ENCODE measurements at regions not wholly inside any gene's neighbourhood (a gene's known extent, or its start where the extent isn't known, plus 50 kb on each side); places are given as distances from the start of the nearest gene placed in this dataset.
"Not testable (repeated sequence)": the region's sequence is repeated elsewhere in the genome, so short reads cannot be mapped to it uniquely, and the experiment has no call there.

GRCh38 chr13:80006940-80007339 is 334.0 kb downstream of the SPRY2 start:
- Mint-ChIP-seq H3K27ac (no peak overlapping the region), H3K27me3 (no peaks in the 10 kb centered on the region), H3K36me3 (no peaks in the 10 kb centered on the region), H3K4me1 (no peaks in the 10 kb centered on the region), H3K4me3 (no peak overlapping the region), H3K9me3 (no peaks in the 10 kb centered on the region)

- H3K36me3 Mint-ChIP-seq: peaks cover 2% of the 10 kb centered on the region
- no peaks in the 10 kb centered on the region for H3K9me3 Mint-ChIP-seq
- no peak overlapping the region for H3K4me3 Mint-ChIP-seq
- no peak overlapping the region for H3K27ac Mint-ChIP-seq
- H3K27me3 Mint-ChIP-seq: no peaks in the 10 kb centered on the region
- H3K4me1 Mint-ChIP-seq: no peaks in the 10 kb centered on the region
These were observed 339.4 kb downstream of the SPRY2 start for GRCh38 chr13:80001510-80001842.

- Mint-ChIP-seq H3K36me3 (peaks cover 2% of the 10 kb centered on the region), H3K27ac (no peak overlapping the region), H3K4me1 (no peaks in the 10 kb centered on the region), H3K4me3 (no peak overlapping the region), H3K27me3 (no peaks in the 10 kb centered on the region), H3K9me3 (no peaks in the 10 kb centered on the region)
These were observed 340.0 kb downstream of the SPRY2 start for GRCh38 chr13:80000684-80001509.

GRCh38 chr13:79999601-80000000 is 341.3 kb downstream of the SPRY2 start:
- Mint-ChIP-seq H3K4me3 (no peak overlapping the region), H3K9me3 (no peaks in the 10 kb centered on the region), H3K27ac (no peak overlapping the region), H3K4me1 (no peaks in the 10 kb centered on the region), H3K36me3 (peaks cover 2% of the 10 kb centered on the region), H3K27me3 (no peaks in the 10 kb centered on the region)

- Mint-ChIP-seq H3K4me1 (no peaks in the 10 kb centered on the region), H3K9me3 (no peaks in the 10 kb centered on the region), H3K27ac (no peak overlapping the region), H3K27me3 (no peaks in the 10 kb centered on the region), H3K36me3 (peaks cover 2% of the 10 kb centered on the region), H3K4me3 (no peak overlapping the region)
These were observed 342.5 kb downstream of the SPRY2 start for GRCh38 chr13:79998381-79998880.

GRCh38 chr13:79997244-79997643 is 343.7 kb downstream of the SPRY2 start:
- Mint-ChIP-seq H3K4me3 (no peak overlapping the region), H3K27me3 (no peaks in the 10 kb centered on the region), H3K9me3 (no peaks in the 10 kb centered on the region), H3K36me3 (peaks cover 2% of the 10 kb centered on the region), H3K4me1 (no peaks in the 10 kb centered on the region), H3K27ac (no peak overlapping the region)

GRCh38 chr13:79995334-79995733 is 345.6 kb downstream of the SPRY2 start:
- Mint-ChIP-seq H3K4me3 (no peak overlapping the region), H3K4me1 (no peaks in the 10 kb centered on the region), H3K27me3 (no peaks in the 10 kb centered on the region), H3K36me3 (no peaks in the 10 kb centered on the region), H3K27ac (no peak overlapping the region), H3K9me3 (peaks cover 0 to 2% (median 0%) of the 10 kb centered on the region in 3 donors)

GRCh38 chr13:79992111-79992510 is 348.8 kb downstream of the SPRY2 start:
- H3K9me3 Mint-ChIP-seq: peaks cover 0 to 3% (median 2%) of the 10 kb centered on the region in 3 donors
- H3K36me3 Mint-ChIP-seq: no peaks in the 10 kb centered on the region
- H3K4me1 Mint-ChIP-seq: no peaks in the 10 kb centered on the region
- H3K27me3 Mint-ChIP-seq: peaks cover 1% of the 10 kb centered on the region
- H3K27ac Mint-ChIP-seq: no peak overlapping the region
- H3K4me3 Mint-ChIP-seq: no peak overlapping the region

- H3K4me1 Mint-ChIP-seq: no peaks in the 10 kb centered on the region
These were observed 350.9 kb downstream of the SPRY2 start for GRCh38 chr13:79990048-79990447.

GRCh38 chr13:79989217-79989661 is 351.7 kb downstream of the SPRY2 start:
- H3K27ac Mint-ChIP-seq: no peak overlapping the region
- H3K9me3 Mint-ChIP-seq: peaks cover 0 to 3% (median 2%) of the 10 kb centered on the region in 3 donors
- H3K4me3 Mint-ChIP-seq: no peak overlapping the region
- H3K27me3 Mint-ChIP-seq: peaks cover 1% of the 10 kb centered on the region
- no peaks in the 10 kb centered on the region for H3K4me1 Mint-ChIP-seq
- H3K36me3 Mint-ChIP-seq: no peaks in the 10 kb centered on the region

More at GRCh38 chr13:79990048-79990447, 350.9 kb downstream of the SPRY2 start:
- H3K9me3 Mint-ChIP-seq: peaks cover 0 to 3% (median 2%) of the 10 kb centered on the region in 3 donors
- H3K36me3 Mint-ChIP-seq: no peaks in the 10 kb centered on the region
- no peak overlapping the region for H3K4me3 Mint-ChIP-seq
- no peak overlapping the region for H3K27ac Mint-ChIP-seq
- H3K27me3 Mint-ChIP-seq: peaks cover 1% of the 10 kb centered on the region

GRCh38 chr13:79988573-79988972 is 352.4 kb downstream of the SPRY2 start:
- H3K4me3 Mint-ChIP-seq: no peak overlapping the region

GRCh38 chr13:79987761-79988160 is 353.2 kb downstream of the SPRY2 start:
- Mint-ChIP-seq H3K4me1 (no peaks in the 10 kb centered on the region), H3K27ac (no peak overlapping the region), H3K4me3 (no peak overlapping the region), H3K9me3 (peaks cover 0 to 3% (median 2%) of the 10 kb centered on the region in 3 donors), H3K27me3 (peaks cover 1% of the 10 kb centered on the region), H3K36me3 (no peaks in the 10 kb centered on the region)

More at GRCh38 chr13:79988573-79988972, 352.4 kb downstream of the SPRY2 start:
- Mint-ChIP-seq H3K27me3 (peaks cover 1% of the 10 kb centered on the region), H3K4me1 (no peaks in the 10 kb centered on the region), H3K36me3 (no peaks in the 10 kb centered on the region), H3K9me3 (peaks cover 0 to 3% (median 2%) of the 10 kb centered on the region in 3 donors), H3K27ac (no peak overlapping the region)

- H3K9me3 Mint-ChIP-seq: peaks cover 0 to 3% (median 3%) of the 10 kb centered on the region in 3 donors
- H3K4me3 Mint-ChIP-seq: no peak overlapping the region
- H3K27ac Mint-ChIP-seq: no peak overlapping the region
- peaks cover 1% of the 10 kb centered on the region for H3K27me3 Mint-ChIP-seq
- H3K36me3 Mint-ChIP-seq: no peaks in the 10 kb centered on the region
- no peaks in the 10 kb centered on the region for H3K4me1 Mint-ChIP-seq
These were observed 353.6 kb downstream of the SPRY2 start for GRCh38 chr13:79987323-79987722.

- Mint-ChIP-seq H3K9me3 (peaks cover 0 to 3% (median 3%) of the 10 kb centered on the region in 3 donors), H3K27ac (no peak overlapping the region), H3K4me1 (no peaks in the 10 kb centered on the region), H3K4me3 (no peak overlapping the region), H3K36me3 (no peaks in the 10 kb centered on the region), H3K27me3 (peaks cover 1% of the 10 kb centered on the region)
These were observed 354.0 kb downstream of the SPRY2 start for GRCh38 chr13:79986890-79987289.

GRCh38 chr13:79974935-79975650 is 365.8 kb downstream of the SPRY2 start:
- not testable (repeated sequence) for H3K27me3 Mint-ChIP-seq, H3K36me3 Mint-ChIP-seq, H3K27ac Mint-ChIP-seq, H3K4me3 Mint-ChIP-seq, H3K9me3 Mint-ChIP-seq, H3K4me1 Mint-ChIP-seq

Measured in IgD-negative memory B cell (primary cell).